SK-N-SH treated with all-trans-retinoic acid at 6 μM for 48 hours (cell line): ENCODE measurements at regions not wholly inside any gene's neighbourhood (a gene's known extent, or its start where the extent isn't known, plus 50 kb on each side); places are given as distances from the start of the nearest gene placed in this dataset.

Source experiments
- BACH2 ChIP-seq: fragments of 250-450 bp; sonication (Bioruptor Pico); IDR thresholded peaks from 2 replicates; pipeline ENCODE4 v1.9.0; 2021; ENCODE audit warnings: mild to moderate bottlenecking, borderline replicate concordance
- CREB5 ChIP-seq: fragments of 250-450 bp; sonication (Bioruptor Pico); IDR thresholded peaks from 2 replicates; pipeline ENCODE4 v1.5.1; 2020; ENCODE audit warnings: low read depth, mild to moderate bottlenecking, moderate library complexity
- CSDC2 ChIP-seq: fragments of 250-450 bp; sonication (Bioruptor Pico); IDR thresholded peaks from 2 replicates; pipeline ENCODE4 v1.5.0; 2020; ENCODE audit warnings: mild to moderate bottlenecking, moderate library complexity
- ISL1 ChIP-seq: fragments of 250-450 bp; sonication (Bioruptor Pico); IDR thresholded peaks from 2 replicates; pipeline ENCODE4 v2.1.2; 2022; ENCODE audit warnings: mild to moderate bottlenecking, moderate library complexity
- PATZ1 ChIP-seq: fragments of 250-450 bp; sonication (Bioruptor Pico); IDR thresholded peaks from 2 replicates; pipeline ENCODE4 v1.8.0; 2020; ENCODE audit warnings: mild to moderate bottlenecking, moderate library complexity, borderline replicate concordance
- PPARA ChIP-seq: fragments of 250-450 bp; sonication (Bioruptor Pico); IDR thresholded peaks from 2 replicates; pipeline ENCODE4 v1.5.0; 2020; ENCODE audit warnings: mild to moderate bottlenecking, borderline replicate concordance
- SNAI2 ChIP-seq: fragments of 250-450 bp; sonication (Bioruptor Pico); IDR thresholded peaks from 2 replicates; pipeline ENCODE4 v1.5.0; 2020; ENCODE audit warnings: mild to moderate bottlenecking, moderate library complexity
- TCF4 ChIP-seq: fragments of 250-450 bp; sonication (Bioruptor Pico); IDR thresholded peaks from 2 replicates; pipeline ENCODE4 v1.8.0; 2021; ENCODE audit warnings: mild to moderate bottlenecking, moderate library complexity, borderline replicate concordance
- TSHZ2 ChIP-seq: fragments of 250-450 bp; sonication (Bioruptor Pico); IDR thresholded peaks from 2 replicates; pipeline ENCODE4 v1.5.0; 2020; ENCODE audit warnings: mild to moderate bottlenecking, moderate library complexity
- ZC3H10 ChIP-seq: fragments of 250-450 bp; sonication (Bioruptor Pico); IDR thresholded peaks from 2 replicates; pipeline ENCODE4 v1.5.1; 2021; ENCODE audit warnings: mild to moderate bottlenecking, moderate library complexity
- ZFP3 ChIP-seq: fragments of 250-450 bp; sonication (Bioruptor Pico); IDR thresholded peaks from 2 replicates; pipeline ENCODE4 v1.5.0; 2020; ENCODE audit warnings: mild to moderate bottlenecking, moderate library complexity
- ZFP30 ChIP-seq: fragments of 450-650 bp; formaldehyde crosslinking; IDR thresholded peaks from 2 replicates; pipeline ENCODE4 v1.5.0; 2022; ENCODE audit warnings: mild to moderate bottlenecking, moderate library complexity
- ZNF70 ChIP-seq: fragments of 450-650 bp; formaldehyde crosslinking; IDR thresholded peaks from 2 replicates; pipeline ENCODE4 v1.5.0; 2020; ENCODE audit warnings: mild to moderate bottlenecking, moderate library complexity
- ZNF8 ChIP-seq: fragments of 450-650 bp; formaldehyde crosslinking; IDR thresholded peaks from 2 replicates; pipeline ENCODE4 v1.5.0; 2020; ENCODE audit warnings: mild to moderate bottlenecking, moderate library complexity

- TF ChIP-seq BACH2 (CRISPR knock-in tag) = no peak
- TF ChIP-seq TSHZ2 (CRISPR knock-in tag) = no peak
- no peak for TF ChIP-seq CREB5 (CRISPR knock-in tag)
- no peak for TF ChIP-seq ZNF8 (CRISPR knock-in tag)
- TF ChIP-seq PATZ1 (CRISPR knock-in tag) = no peak
- TF ChIP-seq ZFP3 (CRISPR knock-in tag) = no peak
- TF ChIP-seq ZNF70 (CRISPR knock-in tag) = no peak
- no peak for TF ChIP-seq ISL1 (CRISPR knock-in tag)
- no peak for TF ChIP-seq TCF4
- no peak for TF ChIP-seq ZFP30 (CRISPR knock-in tag)
- TF ChIP-seq SNAI2 = no peak
- TF ChIP-seq CSDC2 = no peak
- TF ChIP-seq PPARA = no peak
- TF ChIP-seq ZC3H10 (CRISPR knock-in tag) = no peak
Observed at GRCh38 chr13:81283561-81283960, 942.6 kb upstream of the SPRY2 start.
